Mesendoderm (in vitro differentiated cells): ENCODE measurements at regions not wholly inside any gene's neighbourhood (a gene's known extent, or its start where the extent isn't known, plus 50 kb on each side); places are given as distances from the start of the nearest gene placed in this dataset.

ENCODE experiments used
- DNase-seq: peaks from one replicate; pipeline ENCODE4 v3.0.0; 2013
- H2AK5ac ChIP-seq: 2 replicates; pipeline ENCODE4 v1.6.1; 2013; ENCODE audit warnings: low read length, inconsistent platforms
- H2BK120ac ChIP-seq: 2 replicates; pipeline ENCODE4 v1.6.1; 2013; ENCODE audit warnings: low read depth, mild to moderate bottlenecking, low read length, moderate library complexity, mixed read lengths
- H2BK15ac ChIP-seq: replicated peaks from 2 replicates; pipeline ENCODE4 v1.6.1; 2013; ENCODE audit warnings: low read depth, mild to moderate bottlenecking, moderate library complexity
- H2BK5ac ChIP-seq: 2 replicates; pipeline ENCODE4 v1.6.1; 2013; ENCODE audit warnings: low read length, inconsistent platforms
- H3K18ac ChIP-seq: 2 replicates; pipeline ENCODE4 v1.6.1; 2013; ENCODE audit warnings: mild to moderate bottlenecking, low read length, mixed read lengths
- H3K23ac ChIP-seq: one replicate; pipeline ENCODE4 v1.6.1; 2013; ENCODE audit warnings: low read length
- H3K27ac ChIP-seq: 2 replicates; pipeline ENCODE4 v1.5.1; 2013; ENCODE audit warnings: low read depth, mild to moderate bottlenecking, inconsistent platforms, low read length, moderate library complexity
- H3K27me3 ChIP-seq: 2 replicates; pipeline ENCODE4 v1.6.1; 2013; ENCODE audit warnings: low read length, control low read depth, mild to moderate bottlenecking, inconsistent platforms; ENCODE audit not compliant: insufficient read depth, poor library complexity
- H3K36me3 ChIP-seq: 2 replicates; pipeline ENCODE4 v1.6.1; 2013; ENCODE audit warnings: low read length, inconsistent platforms; ENCODE audit not compliant: control insufficient read depth, insufficient read depth
- H3K4ac ChIP-seq: one replicate; pipeline ENCODE4 v1.6.1; 2013; ENCODE audit warnings: low read depth, mild to moderate bottlenecking, low read length, moderate library complexity
- H3K4me1 ChIP-seq: 2 replicates; pipeline ENCODE4 v1.6.1; 2013; ENCODE audit warnings: low read depth, low read length, inconsistent platforms; ENCODE audit not compliant: control insufficient read depth
- H3K4me2 ChIP-seq: 2 replicates; pipeline ENCODE4 v1.6.1; 2013; ENCODE audit warnings: low read length
- H3K4me3 ChIP-seq: 2 replicates; pipeline ENCODE4 v1.5.1; 2013; ENCODE audit warnings: mild to moderate bottlenecking, low read length
- H3K56ac ChIP-seq: one replicate; pipeline ENCODE4 v1.6.1; 2013; ENCODE audit warnings: low read length
- H3K79me1 ChIP-seq: 2 replicates; pipeline ENCODE4 v1.6.1; 2013; ENCODE audit warnings: low read length, inconsistent platforms
- H3K79me2 ChIP-seq: 2 replicates; pipeline ENCODE4 v1.6.1; 2013; ENCODE audit warnings: mild to moderate bottlenecking, low read length; ENCODE audit not compliant: control insufficient read depth, insufficient read depth
- H3K9ac ChIP-seq: 2 replicates; pipeline ENCODE4 v1.6.1; 2013; ENCODE audit warnings: low read length, inconsistent platforms
- H4K5ac ChIP-seq: one replicate; pipeline ENCODE4 v1.6.1; 2013; ENCODE audit warnings: low read length
- H4K8ac ChIP-seq: one replicate; pipeline ENCODE4 v1.6.1; 2013; ENCODE audit warnings: low read depth, mild to moderate bottlenecking, control low read depth, low read length, moderate library complexity
- WGBS: extraction: QIAGEN DNeasy Blood & Tissue Kit; methylation state at CpG from one replicate; pipeline ENCODE4 v1.1.7; 2013; ENCODE audit warnings: low lambda C conversion rate, missing lambda C conversion rate; ENCODE audit not compliant: insufficient coverage; ENCODE audit errors: extremely low coverage; 5-methylcytosine and 5-hydroxymethylcytosine counted together

DNA sequence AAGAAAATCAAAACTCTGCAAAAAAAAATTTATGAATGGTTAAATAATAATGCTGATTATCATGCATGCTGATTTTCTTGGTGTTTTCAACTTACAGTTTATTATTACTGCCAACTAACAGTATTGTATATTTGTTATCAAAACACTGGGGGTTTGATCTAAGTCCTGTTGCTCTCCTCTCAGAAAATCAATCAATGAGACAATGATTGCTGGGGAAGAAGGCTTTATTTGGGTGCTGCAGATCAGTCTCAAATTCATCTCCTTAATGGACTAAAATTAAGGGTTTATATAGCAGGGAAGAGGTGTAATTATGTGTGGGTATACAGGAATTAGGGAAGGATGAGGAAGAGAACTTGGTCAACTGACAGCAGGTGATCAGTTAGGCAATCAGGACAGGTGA, 565.5 kb upstream of the CDH6 start:
- Histone ChIP-seq H3K4me3 (no peak overlapping the region), H3K4ac (no peak overlapping the region), H3K56ac (no peak overlapping the region), H3K9ac (no peak overlapping the region), H2BK120ac (no peak overlapping the region), H3K18ac (no peak overlapping the region), H2BK15ac (no peak overlapping the region), H2AK5ac (no peak overlapping the region), H3K79me1 (no peaks in the 10 kb centered on the region), H3K23ac (no peak overlapping the region), H3K4me2 (no peak overlapping the region), H3K79me2 (no peaks in the 10 kb centered on the region), H4K5ac (no peak overlapping the region), H4K8ac (no peak overlapping the region), H3K27ac (no peak overlapping the region), H3K4me1 (no peaks in the 10 kb centered on the region), H3K27me3 (no peaks in the 10 kb centered on the region), H3K36me3 (no peaks in the 10 kb centered on the region), H2BK5ac (no peak overlapping the region)
- DNase-seq: no peak

DNA sequence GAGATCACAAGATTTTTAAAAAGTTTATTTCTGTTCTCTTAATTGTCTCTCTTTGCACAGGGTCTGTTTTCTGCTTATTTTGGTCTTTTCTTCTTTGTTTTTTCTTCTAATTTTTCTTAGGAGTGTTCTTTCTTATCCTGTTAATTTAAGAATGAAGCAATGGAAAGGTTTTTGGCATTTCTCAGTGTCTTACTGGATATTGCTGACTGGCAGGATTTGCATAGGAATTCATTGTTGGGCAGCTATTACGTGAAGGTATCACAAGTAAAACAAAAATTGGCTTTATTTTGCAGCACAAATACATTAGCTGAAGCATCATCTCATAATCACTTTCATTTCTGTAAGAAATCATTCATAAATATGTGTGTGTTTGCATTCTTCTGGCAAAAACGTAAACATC, 566.9 kb upstream of the CDH6 start:
- Histone ChIP-seq H4K5ac (no peak overlapping the region), H3K27ac (no peak overlapping the region), H3K36me3 (no peaks in the 10 kb centered on the region), H3K27me3 (no peaks in the 10 kb centered on the region), H2BK5ac (no peak overlapping the region), H3K9ac (no peak overlapping the region), H2AK5ac (no peak overlapping the region), H3K79me2 (no peaks in the 10 kb centered on the region), H2BK120ac (no peak overlapping the region), H2BK15ac (no peak overlapping the region), H3K4me1 (no peaks in the 10 kb centered on the region), H3K79me1 (no peaks in the 10 kb centered on the region), H3K23ac (no peak overlapping the region), H3K4me2 (no peak overlapping the region), H3K18ac (no peak overlapping the region), H4K8ac (no peak overlapping the region), H3K4ac (no peak overlapping the region), H3K4me3 (no peak overlapping the region), H3K56ac (no peak overlapping the region)
- DNase-seq: no peak
- no CpG with 5 or more reads among the region's 2 CpGs for WGBS

DNA sequence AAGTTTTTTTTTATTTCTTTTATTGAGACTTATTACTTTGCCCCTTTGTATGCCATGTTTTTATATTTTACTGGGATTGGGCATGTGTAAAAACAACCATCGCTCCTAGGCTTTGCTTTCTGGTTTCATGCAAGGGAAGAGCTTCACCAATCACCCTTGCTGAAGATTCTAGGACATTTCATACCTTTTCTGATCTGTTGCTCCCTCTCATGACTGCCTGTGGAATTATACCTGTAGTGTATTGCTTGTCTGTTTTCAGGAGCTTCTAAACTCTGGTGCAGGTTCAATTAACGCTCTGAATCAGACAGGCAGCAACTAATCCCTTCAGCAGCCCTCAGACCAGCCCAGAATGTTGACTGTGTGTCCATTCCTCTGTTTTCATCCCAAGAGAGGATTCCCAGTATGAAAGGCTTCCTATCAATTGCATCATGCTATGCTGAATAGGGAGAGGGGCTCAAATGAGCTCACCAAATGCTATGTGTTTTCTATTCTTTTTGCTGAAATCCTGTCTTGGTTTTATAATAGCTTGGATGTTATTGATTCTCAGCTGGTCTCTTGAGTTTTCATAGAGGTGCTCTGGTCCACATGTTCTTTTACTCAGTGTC, 572.9 kb upstream of the CDH6 start:
- Histone ChIP-seq H2BK120ac (no peak overlapping the region), H3K79me1 (no peaks in the 10 kb centered on the region), H4K8ac (no peak overlapping the region), H3K4me1 (no peaks in the 10 kb centered on the region), H3K4me2 (no peak overlapping the region), H2BK5ac (no peak overlapping the region), H3K36me3 (no peaks in the 10 kb centered on the region), H3K27ac (no peak overlapping the region), H3K27me3 (no peaks in the 10 kb centered on the region), H4K5ac (no peak overlapping the region), H2BK15ac (no peak overlapping the region), H3K79me2 (no peaks in the 10 kb centered on the region), H3K23ac (no peak overlapping the region), H2AK5ac (no peak overlapping the region), H3K4ac (no peak overlapping the region), H3K4me3 (no peak overlapping the region), H3K9ac (no peak overlapping the region), H3K18ac (no peak overlapping the region), H3K56ac (no peak overlapping the region)
- WGBS: no CpG with 5 or more reads among the region's 2 CpGs
- DNase-seq: peak; percentile 43

DNA sequence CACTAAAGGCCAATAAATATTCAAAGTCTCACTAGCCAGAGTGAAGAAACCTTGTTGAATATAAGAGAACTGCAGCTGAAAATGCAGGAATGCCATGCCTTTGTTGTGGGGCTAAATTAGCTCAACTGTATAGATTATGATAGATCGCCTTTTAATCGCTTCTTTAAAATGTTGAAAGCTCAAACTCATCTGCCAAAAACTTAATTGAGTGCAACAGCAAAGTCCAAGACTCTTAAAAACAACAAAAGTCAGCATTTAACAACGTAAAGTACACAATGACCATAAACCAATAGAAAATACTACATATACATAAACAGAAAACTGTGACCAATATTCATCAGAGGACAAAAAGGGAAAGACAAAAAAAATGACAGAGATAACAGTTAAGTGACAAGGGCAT, 585.0 kb upstream of the CDH6 start:
- no peak overlapping the region for H3K9ac ChIP-seq
- H3K79me2 ChIP-seq: no peaks in the 10 kb centered on the region
- H3K79me1 ChIP-seq: no peaks in the 10 kb centered on the region
- no peaks in the 10 kb centered on the region for H3K4me1 ChIP-seq
- no peak overlapping the region for H3K18ac ChIP-seq
- no peaks in the 10 kb centered on the region for H3K36me3 ChIP-seq
- peak overlapping the region; percentile 23 for H2BK5ac ChIP-seq
- no peaks in the 10 kb centered on the region for H3K27me3 ChIP-seq
- H3K4me3 ChIP-seq: no peak overlapping the region
- WGBS: no CpG with 5 or more reads among the region's 3 CpGs
- H3K4ac ChIP-seq: no peak overlapping the region
- no peak overlapping the region for H2AK5ac ChIP-seq
- DNase-seq: peak; percentile 18
- no peak overlapping the region for H4K8ac ChIP-seq
- H2BK15ac ChIP-seq: no peak overlapping the region
- H4K5ac ChIP-seq: no peak overlapping the region
- H3K56ac ChIP-seq: no peak overlapping the region
- H3K23ac ChIP-seq: no peak overlapping the region
- H3K4me2 ChIP-seq: no peak overlapping the region
- H2BK120ac ChIP-seq: no peak overlapping the region
- no peak overlapping the region for H3K27ac ChIP-seq

DNA sequence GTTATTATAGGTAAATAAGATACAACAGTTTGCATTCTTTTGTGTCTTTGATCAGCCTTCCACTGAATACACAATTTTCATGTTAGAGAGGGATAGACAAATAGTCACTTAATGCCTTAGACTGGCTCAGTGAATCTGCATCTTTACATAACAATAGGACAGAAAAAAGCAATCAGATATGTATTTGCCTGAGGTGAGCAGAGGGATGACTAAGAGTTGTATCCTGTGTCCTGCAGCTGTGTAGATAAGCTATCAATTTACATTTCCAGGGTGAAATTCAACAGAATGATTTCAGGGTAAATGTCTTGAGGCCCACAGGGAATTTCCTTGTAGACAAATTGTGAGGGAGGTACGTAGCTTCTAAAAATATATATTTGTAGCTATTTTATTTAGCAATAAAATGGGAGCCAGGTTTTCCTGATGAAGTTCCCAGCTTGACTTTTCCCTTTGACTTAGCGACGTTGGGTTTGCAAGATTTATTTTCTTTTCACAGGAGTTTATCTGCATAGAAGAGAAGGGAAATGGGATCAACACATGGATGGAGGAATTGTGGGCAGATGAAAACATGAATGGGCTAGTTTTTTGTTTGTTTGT, 586.1 kb upstream of the CDH6 start:
- no peaks in the 10 kb centered on the region for H3K79me2 ChIP-seq
- no peak overlapping the region for H3K9ac ChIP-seq
- H3K79me1 ChIP-seq: no peaks in the 10 kb centered on the region
- peak overlapping the region; percentile 83 for H3K27ac ChIP-seq
- no peak overlapping the region for H3K18ac ChIP-seq
- no peak overlapping the region for H3K23ac ChIP-seq
- H3K36me3 ChIP-seq: no peaks in the 10 kb centered on the region
- no peak overlapping the region for H3K4me3 ChIP-seq
- no peak overlapping the region for H2BK15ac ChIP-seq
- H2BK5ac ChIP-seq: peak overlapping the region; percentile 95
- DNase-seq: peak; percentile 92
- H3K4me2 ChIP-seq: no peak overlapping the region
- no peak overlapping the region for H2AK5ac ChIP-seq
- H3K4ac ChIP-seq: no peak overlapping the region
- H2BK120ac ChIP-seq: no peak overlapping the region
- H3K56ac ChIP-seq: peak overlapping the region; percentile 75
- no peaks in the 10 kb centered on the region for H3K4me1 ChIP-seq
- H3K27me3 ChIP-seq: no peaks in the 10 kb centered on the region
- no CpG with 5 or more reads among the region's 3 CpGs for WGBS
- no peak overlapping the region for H4K8ac ChIP-seq
- H4K5ac ChIP-seq: peak overlapping the region; percentile 74

DNA sequence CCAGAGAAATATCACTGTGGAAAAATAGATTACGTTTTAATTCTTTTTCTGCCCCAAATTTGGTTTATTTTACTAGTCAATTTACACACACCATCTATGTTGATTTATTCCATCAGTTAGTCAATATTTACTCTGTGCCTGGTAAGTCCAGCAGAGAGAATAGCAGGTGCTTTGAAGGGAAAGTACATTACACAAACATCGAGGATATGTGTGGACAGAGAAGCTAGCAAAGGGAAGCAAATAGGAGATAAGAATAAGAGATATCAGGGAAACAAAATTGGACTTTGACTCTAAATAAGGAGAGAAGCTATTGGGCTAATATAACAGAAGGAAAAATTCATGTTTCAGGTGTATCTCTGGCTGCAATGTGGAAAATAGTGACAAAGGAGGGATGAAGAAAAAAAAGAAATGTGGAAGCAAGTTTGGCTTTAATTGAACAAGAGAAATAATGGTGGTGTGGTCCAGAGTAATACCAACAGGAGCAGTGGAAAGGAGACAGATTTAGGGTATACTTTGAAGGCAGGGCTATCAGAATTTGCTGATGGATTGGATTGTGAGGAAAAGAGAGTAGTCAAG, 587.7 kb upstream of the CDH6 start:
- Histone ChIP-seq H3K4me1 (no peaks in the 10 kb centered on the region), H3K36me3 (no peaks in the 10 kb centered on the region), H3K27me3 (no peaks in the 10 kb centered on the region), H3K79me2 (no peaks in the 10 kb centered on the region), H2BK5ac (no peak overlapping the region), H3K79me1 (no peaks in the 10 kb centered on the region), H2BK120ac (no peak overlapping the region), H3K18ac (no peak overlapping the region), H2AK5ac (no peak overlapping the region), H3K23ac (no peak overlapping the region), H2BK15ac (no peak overlapping the region), H4K5ac (no peak overlapping the region), H3K4ac (no peak overlapping the region), H3K9ac (no peak overlapping the region), H4K8ac (no peak overlapping the region), H3K56ac (no peak overlapping the region), H3K4me3 (no peak overlapping the region), H3K27ac (no peak overlapping the region), H3K4me2 (no peak overlapping the region)
- WGBS: no CpG with 5 or more reads among the region's 2 CpGs
- DNase-seq: no peak
